Panc1 (cell line): ENCODE measurements at regions not wholly inside any gene's neighbourhood (a gene's known extent, or its start where the extent isn't known, plus 50 kb on each side); places are given as distances from the start of the nearest gene placed in this dataset.

Experiments used
- POLR2AphosphoS5 ChIP-seq: IDR thresholded peaks from 2 replicates; pipeline ENCODE4 v1.6.1; 2012; ENCODE audit warnings: mild to moderate bottlenecking, low read depth, low read length, moderate library complexity
- SIN3A ChIP-seq: IDR thresholded peaks from 2 replicates; pipeline ENCODE4 v1.6.1; 2012; ENCODE audit warnings: low read depth, mild to moderate bottlenecking, low read length, moderate library complexity, borderline replicate concordance; ENCODE audit not compliant: insufficient read depth
- TCF7L2 ChIP-seq: IDR thresholded peaks from 2 replicates; pipeline ENCODE4 v1.6.1; 2011; ENCODE audit warnings: mild to moderate bottlenecking, low read depth, low read length, inconsistent platforms
- TF ChIP-seq, protein P1 (sequence below): fragments of 450-650 bp; IDR thresholded peaks from 2 replicates; pipeline ENCODE4 v1.5.1; 2017; ENCODE audit warnings: mild to moderate bottlenecking

DNA sequence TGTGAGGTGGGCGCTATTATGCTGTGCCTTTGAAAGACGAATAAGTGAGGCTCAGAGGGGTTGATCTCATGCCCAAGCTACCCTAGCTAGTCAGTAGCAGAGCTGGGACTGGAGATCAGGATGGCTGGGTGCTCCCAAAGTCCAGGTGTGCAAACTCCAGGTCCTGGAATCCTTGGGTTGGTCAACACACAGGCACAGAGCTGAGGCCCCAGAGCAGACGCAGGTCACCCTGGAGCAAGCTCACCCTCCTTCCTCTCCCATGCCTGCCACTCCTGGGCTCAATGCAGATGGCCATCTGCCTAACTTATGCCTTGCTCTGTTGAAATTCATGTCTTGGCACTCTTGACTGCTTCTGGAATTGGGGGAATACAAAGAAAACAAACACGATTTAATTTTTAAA is 587.2 kb downstream of the PTPRU start:
- TF ChIP-seq, protein P1, sequence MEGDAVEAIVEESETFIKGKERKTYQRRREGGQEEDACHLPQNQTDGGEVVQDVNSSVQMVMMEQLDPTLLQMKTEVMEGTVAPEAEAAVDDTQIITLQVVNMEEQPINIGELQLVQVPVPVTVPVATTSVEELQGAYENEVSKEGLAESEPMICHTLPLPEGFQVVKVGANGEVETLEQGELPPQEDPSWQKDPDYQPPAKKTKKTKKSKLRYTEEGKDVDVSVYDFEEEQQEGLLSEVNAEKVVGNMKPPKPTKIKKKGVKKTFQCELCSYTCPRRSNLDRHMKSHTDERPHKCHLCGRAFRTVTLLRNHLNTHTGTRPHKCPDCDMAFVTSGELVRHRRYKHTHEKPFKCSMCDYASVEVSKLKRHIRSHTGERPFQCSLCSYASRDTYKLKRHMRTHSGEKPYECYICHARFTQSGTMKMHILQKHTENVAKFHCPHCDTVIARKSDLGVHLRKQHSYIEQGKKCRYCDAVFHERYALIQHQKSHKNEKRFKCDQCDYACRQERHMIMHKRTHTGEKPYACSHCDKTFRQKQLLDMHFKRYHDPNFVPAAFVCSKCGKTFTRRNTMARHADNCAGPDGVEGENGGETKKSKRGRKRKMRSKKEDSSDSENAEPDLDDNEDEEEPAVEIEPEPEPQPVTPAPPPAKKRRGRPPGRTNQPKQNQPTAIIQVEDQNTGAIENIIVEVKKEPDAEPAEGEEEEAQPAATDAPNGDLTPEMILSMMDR: no peak
- TF ChIP-seq POLR2AphosphoS5 (no peak), TCF7L2 (no peak), SIN3A (no peak)
